Breast epithelium (tissue), 3 donors: ENCODE measurements at regions not wholly inside any gene's neighbourhood (a gene's known extent, or its start where the extent isn't known, plus 50 kb on each side); places are given as distances from the start of the nearest gene placed in this dataset.
"Not testable (repeated sequence)": the region's sequence is repeated elsewhere in the genome, so short reads cannot be mapped to it uniquely, and the experiment has no call there.

ENCODE experiments used
- CTCF ChIP-seq, 3 donors: fragments of 450-650 bp; IDR thresholded peaks; one replicate each; pipeline ENCODE4 v1.5.1; 2016 to 2017; ENCODE audit warnings: antibody characterized with exemption in 3 of 3, mild to moderate bottlenecking in 3 of 3, moderate library complexity in 3 of 3
- POLR2A ChIP-seq: fragments of 450-650 bp; IDR thresholded peaks from one replicate; pipeline ENCODE4 v1.6.1; 2016; ENCODE audit warnings: antibody characterized with exemption, mild to moderate bottlenecking, moderate library complexity
- POLR2AphosphoS5 ChIP-seq, 3 donors: sonication (generic); formaldehyde crosslinking; IDR thresholded peaks; one replicate each; pipeline ENCODE4 v1.6.1; 2017; ENCODE audit warnings: antibody characterized with exemption in 3 of 3

DNA sequence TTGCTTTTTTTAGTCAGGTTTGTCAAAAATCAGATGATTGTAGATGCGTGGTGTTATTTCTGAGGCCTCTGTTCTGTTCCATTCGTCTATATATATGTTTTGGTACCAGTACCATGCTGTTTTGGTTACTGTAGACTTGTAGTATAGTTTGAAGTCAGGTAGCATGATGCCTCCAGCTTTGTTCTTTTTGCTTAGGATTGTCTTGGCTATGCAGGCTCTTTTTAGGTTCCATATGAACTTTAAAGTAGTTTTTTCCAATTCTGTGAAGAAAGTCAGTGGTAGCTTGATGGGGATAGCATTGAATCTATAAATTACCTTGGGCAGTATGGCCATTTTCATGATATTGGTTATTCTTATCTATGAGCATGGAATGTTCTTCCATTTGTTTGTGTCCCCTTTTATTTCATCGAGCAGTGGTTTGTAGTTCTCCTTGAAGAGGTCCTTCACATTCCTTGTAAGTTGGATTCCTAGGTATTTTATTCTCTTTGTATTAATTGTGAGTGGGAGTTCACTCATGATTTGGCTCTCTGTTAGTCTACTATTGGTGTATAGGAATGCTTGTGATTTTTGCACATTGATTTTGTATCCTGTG lies 70.1 kb upstream of the TOP3B start:
- TF ChIP-seq CTCF (IDR thresholded peaks at IDR 0.05); POLR2AphosphoS5 (IDR thresholded peaks at IDR 0.05); POLR2A: not testable (repeated sequence)
